ENCODE measurements at regions not wholly inside any gene's neighbourhood (a gene's known extent, or its start where the extent isn't known, plus 50 kb on each side); places are given as distances from the start of the nearest gene placed in this dataset.
"Not testable (repeated sequence)": the region's sequence is repeated elsewhere in the genome, so short reads cannot be mapped to it uniquely, and the experiment has no call there.

DNA sequence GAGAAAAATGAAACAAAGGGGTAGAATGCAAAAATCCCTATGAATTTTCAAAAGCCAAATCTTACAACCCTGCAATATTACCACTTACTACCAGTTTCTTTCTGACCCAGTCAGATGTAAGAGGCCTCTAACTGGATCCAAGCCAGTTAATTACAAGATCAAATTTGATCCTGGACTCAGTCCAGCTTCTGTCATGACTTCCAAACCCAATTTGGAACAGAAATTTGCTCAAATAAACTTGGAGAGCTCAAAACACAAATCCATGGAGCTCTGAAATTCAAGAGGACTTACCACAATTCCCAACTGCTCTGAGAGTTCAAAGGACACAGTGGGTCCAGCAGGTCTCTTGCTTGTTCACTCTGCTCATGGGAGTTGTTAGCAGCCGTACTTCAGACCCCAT is 1271.7 kb upstream of the SLC39A10 start:
- no peak overlapping the region for H3K4me3 ChIP-seq (ENCODE audit: low read depth, low read length)
- DNase-seq (ENCODE audit: low read depth), result no peak
- TF ChIP-seq, protein P1, sequence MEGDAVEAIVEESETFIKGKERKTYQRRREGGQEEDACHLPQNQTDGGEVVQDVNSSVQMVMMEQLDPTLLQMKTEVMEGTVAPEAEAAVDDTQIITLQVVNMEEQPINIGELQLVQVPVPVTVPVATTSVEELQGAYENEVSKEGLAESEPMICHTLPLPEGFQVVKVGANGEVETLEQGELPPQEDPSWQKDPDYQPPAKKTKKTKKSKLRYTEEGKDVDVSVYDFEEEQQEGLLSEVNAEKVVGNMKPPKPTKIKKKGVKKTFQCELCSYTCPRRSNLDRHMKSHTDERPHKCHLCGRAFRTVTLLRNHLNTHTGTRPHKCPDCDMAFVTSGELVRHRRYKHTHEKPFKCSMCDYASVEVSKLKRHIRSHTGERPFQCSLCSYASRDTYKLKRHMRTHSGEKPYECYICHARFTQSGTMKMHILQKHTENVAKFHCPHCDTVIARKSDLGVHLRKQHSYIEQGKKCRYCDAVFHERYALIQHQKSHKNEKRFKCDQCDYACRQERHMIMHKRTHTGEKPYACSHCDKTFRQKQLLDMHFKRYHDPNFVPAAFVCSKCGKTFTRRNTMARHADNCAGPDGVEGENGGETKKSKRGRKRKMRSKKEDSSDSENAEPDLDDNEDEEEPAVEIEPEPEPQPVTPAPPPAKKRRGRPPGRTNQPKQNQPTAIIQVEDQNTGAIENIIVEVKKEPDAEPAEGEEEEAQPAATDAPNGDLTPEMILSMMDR (conservative IDR thresholded peaks at IDR 0.05; ENCODE audit: low read depth, low read length), result no peak

DNA sequence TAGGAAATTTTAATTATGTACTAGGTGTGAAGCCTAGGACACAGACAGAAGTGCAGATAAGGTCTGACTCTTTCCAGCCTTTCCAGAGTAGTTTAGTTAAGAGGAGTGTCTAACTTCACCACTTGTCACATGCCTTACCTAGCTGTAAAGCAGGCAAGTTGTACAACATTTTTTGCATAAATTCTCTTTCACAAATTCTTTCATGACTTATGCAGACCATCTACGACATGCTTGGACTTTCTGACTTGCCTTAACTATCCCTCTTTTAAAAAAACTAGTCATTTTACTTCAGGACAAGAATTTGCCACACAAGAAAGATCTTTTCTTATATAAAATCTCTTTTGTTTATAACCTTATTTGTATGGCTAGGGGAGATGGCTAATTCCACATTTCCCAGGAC is 1273.6 kb upstream of the SLC39A10 start:
- no peak for DNase-seq (ENCODE audit: low read depth)
- TF ChIP-seq, protein P1 (conservative IDR thresholded peaks at IDR 0.05; ENCODE audit: low read depth, low read length), result no peak
- H3K4me3 ChIP-seq (ENCODE audit: low read depth, low read length), result no peak overlapping the region

DNA sequence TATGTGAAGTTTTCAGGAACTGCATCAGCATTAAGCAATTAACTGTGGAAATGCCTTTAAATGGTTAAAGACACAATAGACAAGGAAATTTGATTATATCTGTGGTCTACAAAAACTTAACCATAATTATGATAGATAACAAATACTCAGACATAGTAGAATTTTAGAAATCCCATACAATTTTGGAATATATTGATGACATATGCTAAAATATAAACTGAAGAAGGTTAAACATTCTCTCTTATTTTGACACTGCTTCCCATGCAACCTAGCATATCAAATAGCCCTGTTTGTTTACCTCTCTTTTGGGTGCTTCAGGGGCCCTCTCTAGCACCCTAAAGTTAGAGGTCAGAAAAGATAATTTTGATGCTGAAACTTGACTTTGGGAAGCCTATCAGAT is 1274.8 kb upstream of the SLC39A10 start:
- TF ChIP-seq, protein P1 (conservative IDR thresholded peaks at IDR 0.05; ENCODE audit: low read depth, low read length), result no peak
- no peak for DNase-seq (ENCODE audit: low read depth)
- H3K4me3 ChIP-seq (ENCODE audit: low read depth, low read length), result no peak overlapping the region

DNA sequence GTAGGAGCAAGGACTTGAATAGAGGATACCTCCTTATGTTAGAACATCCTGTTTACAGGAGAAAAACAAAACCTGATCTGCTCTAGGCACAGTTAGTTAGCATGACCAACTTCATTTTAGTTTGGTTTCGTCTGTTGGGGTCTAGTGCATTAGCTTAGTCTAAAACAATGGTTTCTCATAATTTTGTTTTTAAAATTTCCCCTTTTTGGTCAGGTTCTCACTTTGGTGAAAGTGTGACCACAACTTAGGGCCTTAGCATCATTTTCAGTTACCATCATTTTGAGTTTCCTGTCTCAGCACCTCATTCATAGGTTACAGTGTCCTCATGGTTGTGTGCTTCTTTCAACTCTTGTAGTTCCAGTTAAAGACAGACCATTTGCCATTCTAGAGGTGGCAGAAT is 1277.0 kb upstream of the SLC39A10 start:
- no peak for DNase-seq (ENCODE audit: low read depth)
- H3K4me3 ChIP-seq (ENCODE audit: low read depth, low read length), result no peak overlapping the region
- TF ChIP-seq, protein P1 (conservative IDR thresholded peaks at IDR 0.05; ENCODE audit: low read depth, low read length), result no peak

DNA sequence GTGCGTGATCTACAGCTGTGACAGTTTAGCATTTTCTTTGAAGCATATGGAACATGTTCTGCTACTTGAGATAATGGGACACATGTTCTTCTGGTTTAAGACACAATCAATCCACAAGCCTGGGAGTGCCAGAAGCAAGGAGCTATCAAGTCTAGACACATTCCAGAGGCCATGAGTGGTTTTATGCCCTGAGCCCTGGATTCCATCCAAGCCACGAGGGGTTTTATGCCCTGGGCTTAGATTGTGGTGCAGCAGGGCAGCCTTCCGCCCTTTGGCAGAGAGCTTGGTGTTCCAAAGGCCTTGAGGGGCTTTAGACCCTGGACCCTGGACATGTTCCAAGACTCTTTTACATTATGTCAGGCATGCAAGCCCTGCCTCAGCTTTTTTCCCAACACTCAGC is 1289.6 kb upstream of the SLC39A10 start:
- not testable (repeated sequence) for DNase-seq (ENCODE audit: low read depth); H3K4me3 ChIP-seq (ENCODE audit: low read depth, low read length)

DNA sequence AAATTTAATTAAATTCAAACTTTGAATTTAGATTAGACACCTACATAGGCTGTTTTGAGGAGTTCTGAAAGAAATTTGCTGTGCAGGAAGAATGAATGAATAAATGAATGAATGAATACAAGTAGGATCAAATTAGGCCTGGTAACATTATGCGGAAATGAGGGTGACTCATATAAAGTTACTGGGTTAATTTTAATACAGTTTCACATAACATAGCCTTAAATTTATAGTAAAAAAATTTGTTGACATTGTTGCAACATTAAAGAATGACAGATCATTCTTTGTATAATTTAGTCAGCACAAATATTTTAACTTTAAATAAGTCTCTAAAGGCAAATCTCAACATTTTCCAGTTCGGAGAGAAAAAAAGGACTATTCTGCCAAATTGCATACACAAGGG is 1293.1 kb upstream of the SLC39A10 start:
- TF ChIP-seq, protein P1 (conservative IDR thresholded peaks at IDR 0.05; ENCODE audit: low read depth, low read length), result no peak
- no peak overlapping the region for H3K4me3 ChIP-seq (ENCODE audit: low read depth, low read length)
- DNase-seq (ENCODE audit: low read depth), result no peak

DNA sequence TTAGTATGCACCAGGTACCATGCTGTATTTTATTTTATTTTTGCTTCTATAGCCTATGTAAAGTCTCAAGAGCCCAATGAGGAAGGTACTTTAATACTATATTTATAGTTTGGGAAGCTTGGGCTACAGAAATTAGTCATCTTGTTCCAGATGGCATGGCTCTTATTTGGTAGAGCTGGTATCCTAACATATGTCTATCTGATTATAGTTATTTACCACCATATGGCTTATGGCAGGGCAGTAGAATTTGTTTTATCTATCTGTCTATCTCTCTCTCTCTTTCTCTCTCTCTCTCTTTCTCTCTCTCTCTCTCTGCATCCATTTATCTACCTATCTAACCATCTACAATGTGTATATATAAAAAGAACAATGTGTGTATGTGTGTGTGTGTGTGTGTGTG is 1293.7 kb upstream of the SLC39A10 start:
- no peak overlapping the region for H3K4me3 ChIP-seq (ENCODE audit: low read depth, low read length)

More for the DNA sequence above, 1293.7 kb upstream of the SLC39A10 start:
- no peak for DNase-seq (ENCODE audit: low read depth)
- TF ChIP-seq, protein P1 (conservative IDR thresholded peaks at IDR 0.05; ENCODE audit: low read depth, low read length), result no peak
